Coronary artery (tissue), 2 donors: ENCODE measurements at regions not wholly inside any gene's neighbourhood (a gene's known extent, or its start where the extent isn't known, plus 50 kb on each side); places are given as distances from the start of the nearest gene placed in this dataset.

Experiments used
- DNase-seq: peaks from one replicate; pipeline ENCODE4 v3.0.0-alpha.2; 2017; ENCODE audit warnings: low spot score
- H3K27ac ChIP-seq, 2 donors: fragments of 200-600 bp; sonication (generic); one replicate each; pipeline ENCODE4 v1.5.1; 2016 to 2019
- H3K4me3 ChIP-seq: fragments of 200-600 bp; sonication (generic); 2 replicates; pipeline ENCODE4 v1.5.1; 2016; ENCODE audit warnings: mild to moderate bottlenecking, moderate library complexity
- TF ChIP-seq, protein P1 (sequence below): fragments of 200-600 bp; sonication (generic); IDR thresholded peaks from one replicate; pipeline ENCODE4 v1.5.1; 2019; ENCODE audit warnings: antibody characterized with exemption

DNA sequence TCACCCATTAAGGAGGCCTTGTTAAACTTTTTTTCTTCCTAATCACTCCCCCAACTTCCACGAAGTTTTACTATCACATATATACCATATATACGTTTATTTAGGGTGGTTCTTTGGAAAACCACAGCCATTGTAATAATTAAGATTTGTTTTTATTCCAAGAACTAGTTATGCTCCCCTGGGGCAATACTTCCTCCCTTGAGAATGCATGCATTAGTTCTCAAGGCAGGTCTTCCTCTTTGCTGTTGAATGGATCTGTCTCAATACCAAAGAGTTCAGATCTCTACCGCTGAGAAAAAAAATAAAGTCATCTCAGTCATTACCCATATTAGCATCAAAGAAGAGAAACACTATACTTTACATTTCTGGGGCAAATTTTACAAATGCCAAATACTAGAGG, 567.7 kb upstream of the RGS18 start:
- TF ChIP-seq, protein P1, sequence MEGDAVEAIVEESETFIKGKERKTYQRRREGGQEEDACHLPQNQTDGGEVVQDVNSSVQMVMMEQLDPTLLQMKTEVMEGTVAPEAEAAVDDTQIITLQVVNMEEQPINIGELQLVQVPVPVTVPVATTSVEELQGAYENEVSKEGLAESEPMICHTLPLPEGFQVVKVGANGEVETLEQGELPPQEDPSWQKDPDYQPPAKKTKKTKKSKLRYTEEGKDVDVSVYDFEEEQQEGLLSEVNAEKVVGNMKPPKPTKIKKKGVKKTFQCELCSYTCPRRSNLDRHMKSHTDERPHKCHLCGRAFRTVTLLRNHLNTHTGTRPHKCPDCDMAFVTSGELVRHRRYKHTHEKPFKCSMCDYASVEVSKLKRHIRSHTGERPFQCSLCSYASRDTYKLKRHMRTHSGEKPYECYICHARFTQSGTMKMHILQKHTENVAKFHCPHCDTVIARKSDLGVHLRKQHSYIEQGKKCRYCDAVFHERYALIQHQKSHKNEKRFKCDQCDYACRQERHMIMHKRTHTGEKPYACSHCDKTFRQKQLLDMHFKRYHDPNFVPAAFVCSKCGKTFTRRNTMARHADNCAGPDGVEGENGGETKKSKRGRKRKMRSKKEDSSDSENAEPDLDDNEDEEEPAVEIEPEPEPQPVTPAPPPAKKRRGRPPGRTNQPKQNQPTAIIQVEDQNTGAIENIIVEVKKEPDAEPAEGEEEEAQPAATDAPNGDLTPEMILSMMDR, result no peak
- no peak for DNase-seq
- no peak overlapping the region for H3K4me3 ChIP-seq
- no peak overlapping the region for H3K27ac ChIP-seq

DNA sequence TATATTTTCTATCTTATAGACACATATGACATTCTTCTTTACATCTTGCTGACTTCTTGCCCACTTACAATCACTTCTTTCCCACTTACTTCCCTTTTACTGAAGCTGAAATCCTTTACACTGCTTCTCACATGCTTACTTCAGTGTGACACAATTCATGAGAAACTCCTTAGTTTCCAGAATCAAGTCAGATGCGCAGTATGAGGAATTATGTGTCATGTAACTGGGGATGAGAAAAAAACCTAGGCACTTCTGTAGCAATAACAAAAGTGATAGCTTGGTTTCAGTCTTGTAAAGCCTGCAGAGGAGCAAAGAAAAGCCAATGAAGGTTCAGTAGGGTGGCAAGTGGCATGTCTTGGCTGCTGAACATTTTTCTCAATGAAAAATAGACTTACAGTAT, 566.2 kb upstream of the RGS18 start:
- TF ChIP-seq, protein P1, result no peak
- no peak overlapping the region for H3K27ac ChIP-seq
- DNase-seq, result no peak
- no peak overlapping the region for H3K4me3 ChIP-seq

DNA sequence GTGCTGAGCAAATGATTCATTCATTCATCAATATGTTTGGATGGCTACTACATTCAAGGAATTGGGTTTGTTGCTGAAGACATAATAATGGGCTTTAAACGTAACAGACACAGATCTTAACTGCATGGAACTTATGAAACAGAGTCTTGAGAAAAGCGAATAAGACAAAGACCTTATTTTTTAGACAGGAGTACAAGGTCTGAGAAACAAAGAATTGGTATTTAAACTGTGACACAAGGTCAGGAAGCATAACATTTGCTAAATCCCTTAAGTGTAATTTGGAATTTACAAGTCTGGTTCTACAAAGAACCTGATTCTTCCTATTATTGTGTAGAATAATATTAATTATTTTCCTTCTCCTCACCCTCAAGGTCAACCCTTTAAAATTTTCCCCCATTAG, 565.4 kb upstream of the RGS18 start:
- H3K27ac ChIP-seq, result no peak overlapping the region
- TF ChIP-seq, protein P1, result no peak
- DNase-seq, result no peak
- H3K4me3 ChIP-seq, result no peak overlapping the region

DNA sequence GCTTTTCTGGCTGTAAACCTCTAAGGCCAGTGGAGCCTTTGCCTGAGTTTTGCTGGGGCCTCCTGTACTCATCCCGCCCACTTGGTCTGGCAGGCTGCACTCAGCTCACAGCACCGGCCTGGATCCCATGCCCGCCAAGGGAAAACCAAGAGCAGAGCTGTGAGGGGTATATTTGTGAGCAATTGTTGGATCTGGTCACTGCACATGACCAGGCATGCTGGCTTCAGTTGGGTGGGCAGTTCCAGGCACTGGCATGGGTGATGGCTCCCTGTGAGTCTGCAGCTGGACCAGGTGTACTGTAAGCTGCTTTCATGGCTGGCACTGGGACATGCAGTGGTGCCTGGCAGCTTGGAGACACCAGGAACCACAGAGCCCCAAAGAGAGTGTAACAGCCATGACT, 563.1 kb upstream of the RGS18 start:
- Histone ChIP-seq H3K4me3 (no peak overlapping the region), H3K27ac (no peak overlapping the region)
- TF ChIP-seq, protein P1, result no peak
- no peak for DNase-seq

DNA sequence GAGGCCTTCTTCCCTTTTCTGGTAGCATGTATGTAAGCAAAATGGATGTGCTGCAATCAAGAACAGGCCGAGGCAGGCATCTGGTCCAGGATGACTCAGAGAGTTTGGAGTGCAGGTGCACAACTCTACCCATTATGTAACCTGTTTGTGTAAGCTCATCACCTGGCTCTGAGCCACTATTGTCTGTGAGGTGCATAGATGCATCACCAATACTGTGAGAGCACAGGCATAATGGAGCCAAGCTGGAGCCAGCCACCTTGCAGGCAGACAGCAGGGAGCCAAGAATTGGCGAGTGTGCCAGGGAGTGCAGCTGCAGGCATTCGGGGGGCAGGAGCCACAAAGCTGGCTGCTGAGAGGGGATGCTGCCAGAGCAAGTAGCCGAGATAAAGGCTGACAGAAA, 549.9 kb upstream of the RGS18 start:
- TF ChIP-seq, protein P1, result no peak
- Histone ChIP-seq H3K4me3 (no peak overlapping the region), H3K27ac (no peak overlapping the region)
- no peak for DNase-seq

DNA sequence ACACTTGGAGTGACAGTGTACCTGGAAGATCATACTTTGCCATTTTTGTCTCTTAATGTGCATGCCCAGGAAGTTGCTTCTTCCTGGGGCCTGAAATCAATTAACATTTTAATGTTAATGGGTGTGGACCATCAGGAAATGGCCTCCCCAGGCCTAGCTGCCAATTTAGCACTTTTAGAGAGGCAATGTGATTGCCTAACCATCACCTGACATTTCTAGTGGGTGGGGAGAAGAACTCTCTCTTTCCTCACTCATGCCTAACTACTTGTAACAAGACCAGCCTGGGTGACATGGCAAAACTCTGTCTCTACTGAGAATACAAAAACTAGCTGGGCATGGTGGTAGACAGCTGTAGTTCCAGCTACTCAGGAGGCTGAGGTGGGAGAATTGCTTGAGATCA, 549.0 kb upstream of the RGS18 start:
- Histone ChIP-seq H3K27ac (no peak overlapping the region), H3K4me3 (no peak overlapping the region)
- no peak for DNase-seq
- TF ChIP-seq, protein P1, result no peak

DNA sequence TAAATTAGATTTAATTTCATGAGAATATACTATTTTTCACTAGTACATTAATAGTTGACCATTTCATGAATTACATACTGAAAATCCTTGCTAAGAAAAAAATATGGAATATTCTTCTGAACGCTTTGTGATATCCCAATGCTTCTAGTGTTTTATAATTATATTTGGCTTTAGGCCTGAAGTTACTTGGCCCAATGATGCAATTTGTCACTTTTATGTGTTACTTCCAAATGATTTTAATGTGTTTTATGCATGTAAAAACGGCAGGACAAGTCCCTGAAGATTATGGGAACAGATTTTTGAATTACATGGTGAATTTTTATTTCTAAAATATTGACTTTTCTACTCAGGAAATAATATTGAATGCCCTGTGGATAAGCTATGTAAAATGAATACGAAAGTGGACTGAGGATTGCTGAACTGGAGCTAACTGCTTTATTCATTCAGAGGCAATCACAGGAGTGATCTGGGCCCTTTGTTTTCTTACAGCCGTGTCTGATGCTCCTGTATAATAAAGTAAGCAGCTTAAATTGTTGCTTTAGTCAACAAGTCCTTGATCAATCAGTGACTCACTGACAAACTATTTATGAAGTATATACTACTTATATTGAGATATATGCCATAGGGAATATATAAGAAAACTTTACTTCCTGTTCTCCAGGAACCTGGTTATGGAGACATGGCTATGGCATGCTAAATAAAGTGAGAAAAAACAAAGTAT, 543.0 kb upstream of the RGS18 start:
- Histone ChIP-seq H3K4me3 (no peak overlapping the region), H3K27ac (no peak overlapping the region)
- TF ChIP-seq, protein P1, result no peak
- no peak for DNase-seq
